Aorta (tissue), 5 donors: ENCODE measurements at regions not wholly inside any gene's neighbourhood (a gene's known extent, or its start where the extent isn't known, plus 50 kb on each side); places are given as distances from the start of the nearest gene placed in this dataset.

ENCODE experiments used
- ATAC-seq: fragments of 200-7000 bp; cut with Tn5 transposase; one replicate; pipeline ENCODE4 v1.9.1; 2022; ENCODE audit warnings: moderate library complexity; ENCODE audit not compliant: low FRiP score
- DNase-seq, 2 donors: peaks; one replicate each; pipeline ENCODE4 v3.0.0-alpha.2; 2020
- H3K27ac ChIP-seq, 2 donors: one replicate each; pipeline ENCODE4 v1.5.1; 2013; ENCODE audit warnings: low read length in 2 of 2, mild to moderate bottlenecking in 2 of 2, moderate library complexity in 2 of 2, control low read depth in 1 of 2, inconsistent platforms in 1 of 2, low read depth in 1 of 2
- H3K27me3 ChIP-seq, 2 donors: one replicate each; pipeline ENCODE4 v1.6.1; 2013; ENCODE audit warnings: control low read depth in 1 of 2, low read length in 1 of 2, mild to moderate bottlenecking in 1 of 2, moderate library complexity in 1 of 2; ENCODE audit not compliant: insufficient read depth in 2 of 2, control insufficient read depth in 1 of 2
- H3K36me3 ChIP-seq, 2 donors: one replicate each; pipeline ENCODE4 v1.6.1; 2013; ENCODE audit warnings: control low read depth in 1 of 2, low read length in 1 of 2, mild to moderate bottlenecking in 1 of 2; ENCODE audit not compliant: insufficient read depth in 2 of 2, control insufficient read depth in 1 of 2
- H3K4me1 ChIP-seq, 2 donors: one replicate each; pipeline ENCODE4 v1.6.1; 2013; ENCODE audit warnings: low read length in 2 of 2, control low read depth in 1 of 2, mild to moderate bottlenecking in 1 of 2, moderate library complexity in 1 of 2; ENCODE audit not compliant: insufficient read depth in 2 of 2, control insufficient read depth in 1 of 2
- H3K4me3 ChIP-seq, 2 donors: one replicate each; pipeline ENCODE4 v1.5.1; 2013; ENCODE audit warnings: low read length in 2 of 2, control low read depth in 1 of 2, mild to moderate bottlenecking in 1 of 2
- H3K9me3 ChIP-seq: one replicate; pipeline ENCODE4 v1.6.1; 2013; ENCODE audit warnings: mild to moderate bottlenecking, low read length; ENCODE audit not compliant: control insufficient read depth
- WGBS, 2 donors: extraction: QIAGEN DNeasy Blood & Tissue Kit; methylation state at CpG; one replicate each; pipeline ENCODE4 v1.1.7; 2013; 5-methylcytosine and 5-hydroxymethylcytosine counted together
- intact Hi-C, 2 donors: fragments of 100-400 bp; cut with DNase I; formaldehyde crosslinking; loops; one replicate each; pipeline versions ENCODE4 v1.14.2 to v1.15.0; 2022
- donor health status: healthy with polysubstance abuse.
- donor health status: Bipolar disorder and iron deficiency.
- donor health status: DM: no; HTN: no; CAD: no.
- donor health status: DM: no; HTN: no; CAD: no.
- donor health status: DM: yes; HTN: yes; CAD: no.

- no peak for DNase-seq
- H3K27me3 ChIP-seq: no peaks in the 10 kb centered on the region
- 62 to 65% methylated on average over 2 of the region's 2 CpGs for WGBS, 2 donors
- intact Hi-C loops: no loop called here
- no peak overlapping the region for H3K4me3 ChIP-seq
- no peaks in the 10 kb centered on the region for H3K9me3 ChIP-seq
- no peaks in the 10 kb centered on the region for H3K36me3 ChIP-seq
- ATAC-seq: no peak
- no peak overlapping the region for H3K27ac ChIP-seq
- H3K4me1 ChIP-seq: no peaks in the 10 kb centered on the region
Observed at GRCh38 chr19:31804668-31805067, 455.4 kb upstream of the TSHZ3 start.

GRCh38 chr19:31810536-31811109, 461.4 kb upstream of the TSHZ3 start:
- H3K9me3 ChIP-seq: no peaks in the 10 kb centered on the region
- DNase-seq: no peak
- intact Hi-C loops: no loop called here
- H3K27ac ChIP-seq: no peak overlapping the region
- 73 to 76% methylated on average over 6 of the region's 6 CpGs for WGBS, 2 donors
- H3K4me1 ChIP-seq: no peaks in the 10 kb centered on the region
- no peaks in the 10 kb centered on the region for H3K27me3 ChIP-seq
- ATAC-seq: no peak
- no peak overlapping the region for H3K4me3 ChIP-seq
- H3K36me3 ChIP-seq: no peaks in the 10 kb centered on the region

DNA sequence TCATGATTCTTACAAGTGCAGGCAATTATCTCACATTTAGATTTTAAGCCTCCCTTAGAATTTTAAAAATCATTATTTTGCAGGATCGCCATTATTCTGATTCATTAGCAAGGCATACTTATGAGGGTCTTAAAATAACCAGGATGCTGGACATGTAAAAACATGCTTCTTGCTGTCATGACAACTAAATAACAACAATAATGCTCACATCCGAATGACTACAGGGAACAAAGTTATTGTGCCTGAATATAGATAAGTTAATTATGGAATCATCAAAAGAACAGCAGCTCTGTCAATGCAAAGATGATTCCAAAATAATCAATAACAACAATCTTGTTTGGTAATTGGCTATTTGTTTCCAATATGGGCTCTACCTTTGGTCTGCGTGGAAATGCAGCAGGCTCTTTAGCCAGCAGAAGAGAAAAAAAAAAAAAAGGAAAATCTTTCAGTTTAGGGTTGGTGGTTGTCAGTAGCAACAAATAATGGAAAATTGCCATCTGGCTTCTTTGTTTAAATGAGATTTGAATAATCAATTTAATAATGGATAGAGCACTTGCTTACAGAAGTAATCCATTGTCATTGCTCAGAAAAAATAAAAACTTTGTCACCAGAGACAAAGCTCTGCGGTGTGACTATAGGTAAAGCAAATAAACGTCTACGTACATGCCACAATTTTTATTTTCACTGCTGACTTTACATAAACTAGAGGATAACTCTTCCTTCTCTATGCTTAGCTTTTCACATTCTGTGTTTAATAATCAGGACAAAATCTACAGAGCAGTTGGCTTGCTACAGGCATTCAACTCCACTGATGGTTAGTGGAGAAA, 468.9 kb upstream of the TSHZ3 start:
- Histone ChIP-seq H3K27me3 (no peaks in the 10 kb centered on the region), H3K4me3 (no peak overlapping the region), H3K27ac (no peak overlapping the region), H3K4me1 (no peaks in the 10 kb centered on the region), H3K9me3 (peaks cover 1% of the 10 kb centered on the region), H3K36me3 (no peaks in the 10 kb centered on the region)
- DNase-seq: no peak
- intact Hi-C loops: no loop called here
- WGBS, 2 donors: 65 to 73% methylated on average over 6 of the region's 6 CpGs
- no peak for ATAC-seq

GRCh38 chr19:31818798-31819105, 469.5 kb upstream of the TSHZ3 start:
- Histone ChIP-seq H3K4me3 (no peak overlapping the region), H3K27ac (no peak overlapping the region), H3K9me3 (peaks cover 1% of the 10 kb centered on the region), H3K27me3 (no peaks in the 10 kb centered on the region), H3K36me3 (no peaks in the 10 kb centered on the region), H3K4me1 (no peaks in the 10 kb centered on the region)
- DNase-seq: no peak
- WGBS, 2 donors: 18 to 29% methylated on average over 2 of the region's 2 CpGs
- intact Hi-C loops: no loop called here
- ATAC-seq: no peak

DNA sequence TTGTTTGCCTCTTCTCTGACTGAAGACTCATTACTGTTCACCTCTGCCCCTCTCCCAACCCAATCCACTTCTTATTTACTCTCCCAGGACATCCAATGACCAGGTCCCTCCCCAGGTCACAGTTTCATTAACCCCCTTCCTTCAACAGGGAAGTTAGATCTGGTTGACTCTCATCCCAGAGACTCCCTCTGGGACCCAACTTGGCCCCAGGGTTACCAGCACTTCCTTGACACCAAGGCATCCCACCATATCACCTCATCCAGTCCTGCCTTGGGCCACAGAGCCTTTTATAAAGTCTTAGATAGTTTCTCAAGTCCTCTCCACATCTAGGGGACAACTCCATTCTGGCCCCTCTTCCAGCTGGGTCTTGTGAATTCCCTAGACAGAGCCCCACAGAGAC, 470.6 kb upstream of the TSHZ3 start:
- no peaks in the 10 kb centered on the region for H3K4me1 ChIP-seq
- peaks cover 1% of the 10 kb centered on the region for H3K9me3 ChIP-seq
- no peaks in the 10 kb centered on the region for H3K27me3 ChIP-seq
- no peaks in the 10 kb centered on the region for H3K36me3 ChIP-seq
- intact Hi-C loops: no loop called here
- ATAC-seq (no peak), DNase-seq (no peak)
- H3K4me3 ChIP-seq: no peak overlapping the region
- H3K27ac ChIP-seq: no peak overlapping the region

GRCh38 chr19:31821346-31821745, 472.1 kb upstream of the TSHZ3 start:
- intact Hi-C loops: no loop called here
- 61 to 79% methylated on average over 2 of the region's 2 CpGs for whole genome bisulfite sequencing, 2 donors

DNA sequence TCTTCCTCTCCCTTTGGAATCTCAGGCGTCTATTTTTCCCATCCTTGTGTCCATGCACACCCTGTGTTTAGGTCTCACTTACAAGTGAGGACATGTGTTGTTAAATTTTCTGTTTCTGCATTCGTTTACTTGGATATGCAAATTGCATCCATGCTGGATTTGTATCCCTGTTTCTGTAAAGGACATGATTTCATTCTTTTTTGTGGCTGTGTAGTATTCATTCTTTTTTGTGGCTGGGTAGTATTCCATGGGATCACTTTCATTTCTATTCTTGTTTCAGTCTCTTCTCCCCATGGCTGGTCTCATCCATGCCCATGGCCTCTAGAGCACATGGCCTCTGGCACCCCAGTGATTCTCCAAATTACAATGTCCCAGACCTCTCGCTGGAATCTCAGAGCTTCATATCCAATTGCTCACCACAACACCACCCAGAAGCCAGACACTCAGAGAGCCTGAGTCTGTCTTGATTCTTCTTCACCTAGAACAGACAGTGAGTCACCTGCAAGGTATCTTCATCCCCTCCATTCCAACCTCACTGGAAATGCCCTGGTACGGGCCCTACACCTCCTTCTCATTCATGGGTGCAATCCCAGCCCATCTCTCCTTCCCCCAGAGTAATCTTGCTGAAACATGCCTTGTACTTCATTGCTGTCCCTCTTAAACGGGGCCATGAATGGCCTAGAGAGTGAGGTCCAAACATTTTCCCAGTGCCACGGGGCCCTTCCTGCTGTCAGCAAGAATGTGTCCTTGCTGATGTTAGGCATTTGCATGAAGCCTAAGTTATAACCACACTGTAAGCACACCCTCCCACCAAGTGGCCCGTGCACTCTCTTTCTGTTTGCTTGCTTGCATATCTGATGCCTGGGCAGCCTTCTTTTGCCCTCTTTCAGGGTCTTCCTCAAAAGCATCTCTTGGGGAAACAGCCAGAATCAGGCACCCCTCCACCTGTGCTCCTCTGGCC, 476.2 kb upstream of the TSHZ3 start:
- intact Hi-C loops: no loop called here
- ATAC-seq: no peak

More at GRCh38 chr19:31821346-31821745, 472.1 kb upstream of the TSHZ3 start:
- Histone ChIP-seq H3K27ac (no peak overlapping the region), H3K36me3 (no peaks in the 10 kb centered on the region), H3K27me3 (no peaks in the 10 kb centered on the region), H3K9me3 (peaks cover 1% of the 10 kb centered on the region), H3K4me1 (no peaks in the 10 kb centered on the region), H3K4me3 (no peak overlapping the region)
- no peak for ATAC-seq
- DNase-seq: no peak

GRCh38 chr19:31826325-31826724, 477.1 kb upstream of the TSHZ3 start:
- 78 to 82% methylated on average over 4 of the region's 4 CpGs for WGBS, 2 donors
- no peaks in the 10 kb centered on the region for H3K36me3 ChIP-seq
- no peaks in the 10 kb centered on the region for H3K27me3 ChIP-seq
- no peaks in the 10 kb centered on the region for H3K4me1 ChIP-seq
- ATAC-seq: no peak
- no peaks in the 10 kb centered on the region for H3K9me3 ChIP-seq
- no peak overlapping the region for H3K4me3 ChIP-seq
- H3K27ac ChIP-seq: no peak overlapping the region
- intact Hi-C loops: no loop called here
- DNase-seq: no peak

More for the DNA sequence above, 476.2 kb upstream of the TSHZ3 start:
- no peak overlapping the region for H3K27ac ChIP-seq
- peaks cover 1% of the 10 kb centered on the region for H3K9me3 ChIP-seq
- no peak for DNase-seq
- no peaks in the 10 kb centered on the region for H3K36me3 ChIP-seq
- WGBS, 2 donors: 66 to 70% methylated on average over 7 of the region's 7 CpGs
- no peak overlapping the region for H3K4me3 ChIP-seq
- H3K4me1 ChIP-seq: no peaks in the 10 kb centered on the region
- H3K27me3 ChIP-seq: no peaks in the 10 kb centered on the region
